H9 (cell line): ENCODE measurements at regions not wholly inside any gene's neighbourhood (a gene's known extent, or its start where the extent isn't known, plus 50 kb on each side); places are given as distances from the start of the nearest gene placed in this dataset.

Experiments
- DNase-seq: peaks from one replicate; pipeline ENCODE4 v3.0.0-alpha.2; 2017
- H2AFZ ChIP-seq: one replicate; pipeline ENCODE4 v1.6.1; 2013; ENCODE audit warnings: mild to moderate bottlenecking, low read length, control low read depth, moderate library complexity
- H2AK5ac ChIP-seq: 2 replicates; pipeline ENCODE4 v1.6.1; 2013; ENCODE audit warnings: low read length, control low read depth, mixed read lengths; ENCODE audit not compliant: insufficient read length
- H2BK120ac ChIP-seq: one replicate; pipeline ENCODE4 v1.6.1; 2013; ENCODE audit warnings: low read depth, mild to moderate bottlenecking, low read length, control low read depth, inconsistent platforms; ENCODE audit not compliant: poor library complexity, severe bottlenecking
- H2BK12ac ChIP-seq: 2 replicates; pipeline ENCODE4 v1.6.1; 2013; ENCODE audit warnings: low read length, control low read depth, mixed read lengths, low read depth; ENCODE audit not compliant: insufficient read length
- H2BK15ac ChIP-seq: 2 replicates; pipeline ENCODE4 v1.6.1; 2013; ENCODE audit warnings: low read depth, low read length, control low read depth
- H2BK20ac ChIP-seq: one replicate; pipeline ENCODE4 v1.6.1; 2013; ENCODE audit warnings: low read depth, mild to moderate bottlenecking, low read length, control low read depth, inconsistent platforms; ENCODE audit not compliant: poor library complexity, severe bottlenecking
- H2BK5ac ChIP-seq: 2 replicates; pipeline ENCODE4 v1.6.1; 2013; ENCODE audit warnings: low read length, control low read depth, mixed read lengths; ENCODE audit not compliant: insufficient read length
- H3K14ac ChIP-seq: 2 replicates; pipeline ENCODE4 v1.6.1; 2013; ENCODE audit warnings: low read length, control low read depth; ENCODE audit not compliant: insufficient read depth
- H3K18ac ChIP-seq: 2 replicates; pipeline ENCODE4 v1.6.1; 2013; ENCODE audit warnings: low read depth, mild to moderate bottlenecking, mixed read lengths, low read length, control low read depth; ENCODE audit not compliant: insufficient read length
- H3K23ac ChIP-seq: 2 replicates; pipeline ENCODE4 v1.6.1; 2013; ENCODE audit warnings: low read length, control low read depth, mixed read lengths, low read depth; ENCODE audit not compliant: insufficient read length
- H3K23me2 ChIP-seq: 2 replicates; pipeline ENCODE4 v1.6.1; 2013; ENCODE audit warnings: low read depth, mild to moderate bottlenecking, mixed read lengths, low read length, control low read depth; ENCODE audit not compliant: insufficient read length, poor library complexity, severe bottlenecking
- H3K27ac ChIP-seq: 2 replicates; pipeline ENCODE4 v1.5.1; 2013; ENCODE audit warnings: low read length, control low read depth, mixed read lengths, low read depth; ENCODE audit not compliant: insufficient read length
- H3K27me3 ChIP-seq: 2 replicates; pipeline ENCODE4 v1.6.1; 2013; ENCODE audit warnings: low read length, control low read depth, inconsistent platforms; ENCODE audit not compliant: insufficient read depth
- H3K4ac ChIP-seq: 2 replicates; pipeline ENCODE4 v1.6.1; 2013; ENCODE audit warnings: low read depth, mild to moderate bottlenecking, control low read depth, inconsistent platforms, low read length, moderate library complexity
- H3K4me1 ChIP-seq: 2 replicates; pipeline ENCODE4 v1.6.1; 2013; ENCODE audit warnings: low read length, control low read depth, inconsistent platforms; ENCODE audit not compliant: insufficient read depth
- H3K4me2 ChIP-seq: 2 replicates; pipeline ENCODE4 v1.6.1; 2013; ENCODE audit warnings: low read length, control low read depth, mixed read lengths; ENCODE audit not compliant: insufficient read length, insufficient read depth
- H3K56ac ChIP-seq: 2 replicates; pipeline ENCODE4 v1.6.1; 2013; ENCODE audit warnings: low read depth, mild to moderate bottlenecking, mixed read lengths, low read length, control low read depth; ENCODE audit not compliant: insufficient read length
- H3K79me1 ChIP-seq: 2 replicates; pipeline ENCODE4 v1.6.1; 2013; ENCODE audit warnings: low read depth, mild to moderate bottlenecking, moderate library complexity, low read length, control low read depth, inconsistent platforms; ENCODE audit not compliant: insufficient read depth, poor library complexity, severe bottlenecking
- H3K79me2 ChIP-seq: 2 replicates; pipeline ENCODE4 v1.6.1; 2013; ENCODE audit warnings: low read length, control low read depth, inconsistent platforms; ENCODE audit not compliant: insufficient read depth
- H3K9ac ChIP-seq: 2 replicates; pipeline ENCODE4 v1.6.1; 2013; ENCODE audit warnings: low read length, control low read depth, mixed read lengths; ENCODE audit not compliant: insufficient read length; ENCODE audit errors: extremely low read depth
- H3K9me3 ChIP-seq: one replicate; pipeline ENCODE4 v1.6.1; 2013; ENCODE audit warnings: low read depth, low read length, inconsistent platforms; ENCODE audit not compliant: control insufficient read depth
- H3T11ph ChIP-seq: one replicate; pipeline ENCODE4 v1.6.1; 2013; ENCODE audit warnings: mild to moderate bottlenecking, low read length, control low read depth, inconsistent platforms
- H4K20me1 ChIP-seq: one replicate; pipeline ENCODE4 v1.6.1; 2013; ENCODE audit not compliant: control insufficient read depth, insufficient read length, insufficient read depth
- H4K5ac ChIP-seq: 2 replicates; pipeline ENCODE4 v1.6.1; 2013; ENCODE audit warnings: low read depth, mild to moderate bottlenecking, mixed read lengths, low read length, control low read depth; ENCODE audit not compliant: insufficient read length
- H4K8ac ChIP-seq: replicated peaks from 2 replicates; pipeline ENCODE4 v1.6.1; 2013; ENCODE audit warnings: low read length, control low read depth, mixed read lengths, low read depth; ENCODE audit not compliant: insufficient read length
- H4K91ac ChIP-seq: 2 replicates; pipeline ENCODE4 v1.6.1; 2013; ENCODE audit warnings: low read depth, mild to moderate bottlenecking, moderate library complexity, mixed read lengths, low read length, control low read depth; ENCODE audit not compliant: insufficient read length
- H3K27ac Mint-ChIP-seq, 3 experiments: 2 replicates in 2 of 3; 3 replicates in 1 of 3; pipeline ENCODE4 v1.8.0; 2020 to 2021; ENCODE audit warnings: mixed read lengths in 3 of 3, mild to moderate bottlenecking in 1 of 3, moderate library complexity in 1 of 3
- H3K27me3 Mint-ChIP-seq: 2 replicates; pipeline ENCODE4 v1.8.0; 2021; ENCODE audit warnings: low read depth, mild to moderate bottlenecking, moderate library complexity, mixed read lengths
- H3K36me3 Mint-ChIP-seq, 3 experiments: 2 replicates in 2 of 3; 3 replicates in 1 of 3; pipeline ENCODE4 v1.8.0; 2020 to 2021; ENCODE audit warnings: low read depth in 3 of 3, mixed read lengths in 3 of 3; ENCODE audit not compliant: insufficient read depth in 1 of 3
- H3K4me1 Mint-ChIP-seq, 2 experiments: 2 replicates each; pipeline ENCODE4 v1.8.0; 2020; ENCODE audit warnings: mixed read lengths in 2 of 2
- H3K4me3 Mint-ChIP-seq, 2 experiments: 2 replicates in 1 of 2; 3 replicates in 1 of 2; pipeline ENCODE4 v1.8.0; 2020 to 2021; ENCODE audit warnings: mild to moderate bottlenecking in 2 of 2, mixed read lengths in 2 of 2, moderate library complexity in 1 of 2
- H3K9me3 Mint-ChIP-seq, 2 experiments: 2 replicates in 1 of 2; 3 replicates in 1 of 2; pipeline ENCODE4 v1.8.0; 2020; ENCODE audit warnings: mild to moderate bottlenecking in 2 of 2, mixed read lengths in 2 of 2, moderate library complexity in 1 of 2
- CTCF ChIP-seq: fragments of 200-600 bp; sonication (generic); conservative IDR thresholded peaks from 3 replicates; pipeline ENCODE4 v1.8.0; 2021; ENCODE audit warnings: antibody characterized with exemption, mild to moderate bottlenecking
- WGBS: extraction: QIAGEN DNeasy Blood & Tissue Kit; methylation state at CpG from one replicate; pipeline ENCODE4 v1.1.7; 2013; ENCODE audit warnings: missing lambda C conversion rate, low lambda C conversion rate, mixed read lengths; ENCODE audit not compliant: insufficient read length; ENCODE audit errors: extremely low coverage; 5-methylcytosine and 5-hydroxymethylcytosine counted together

DNA sequence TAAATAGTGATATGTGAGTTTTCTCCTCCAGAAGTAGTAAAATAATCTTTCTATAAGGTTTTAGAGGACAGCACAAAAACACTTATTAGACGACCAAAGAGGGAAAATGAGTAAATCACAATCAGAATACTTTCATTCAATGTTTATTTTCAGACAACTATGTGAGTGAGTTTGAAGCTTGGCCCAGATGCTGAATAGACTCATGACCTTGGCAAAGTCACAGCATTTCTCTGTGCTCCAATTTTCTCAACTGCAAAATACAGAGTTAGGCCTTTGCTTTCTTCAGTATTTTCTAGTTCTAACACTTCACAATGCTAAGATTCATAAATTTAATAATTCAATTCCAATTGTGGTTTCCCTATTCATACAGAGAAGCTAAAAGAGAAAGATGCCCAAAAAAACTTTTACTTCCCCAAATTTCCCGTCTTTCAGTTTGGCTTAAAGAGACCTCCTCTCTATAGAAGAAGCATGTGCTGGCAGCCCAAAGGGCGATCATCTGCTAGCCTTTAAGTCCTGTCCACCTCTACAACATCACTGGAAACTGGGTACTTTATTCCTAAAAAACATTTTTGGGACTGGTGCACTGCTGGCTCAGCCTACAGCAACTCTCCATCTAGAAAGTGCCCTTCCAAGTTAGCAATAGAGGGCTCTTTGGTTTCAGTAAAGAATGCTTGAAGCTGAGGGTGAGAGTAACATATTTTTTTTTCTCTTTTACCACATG is 116.8 kb upstream of the GORAB start:
- no peaks in the 10 kb centered on the region for H3K27me3 Mint-ChIP-seq

More for the DNA sequence above, 116.8 kb upstream of the GORAB start:
- H4K91ac ChIP-seq, result no peak overlapping the region
- no peak overlapping the region for H3K56ac ChIP-seq
- no peak for TF ChIP-seq CTCF
- H2BK120ac ChIP-seq, result no peak overlapping the region
- H3K18ac ChIP-seq, result no peak overlapping the region
- H4K5ac ChIP-seq, result no peak overlapping the region
- Mint-ChIP-seq H3K4me3 (no peak overlapping the region), H3K36me3 (peaks cover 0 to 10% (median 5%) of the 10 kb centered on the region in 3 experiments; a peak in 5 of 7 replicates), H3K27ac (no peak overlapping the region), H3K4me1 (no peaks in the 10 kb centered on the region), H3K9me3 (peaks cover 10 to 11% of the 10 kb centered on the region in 2 experiments; a peak in 4 of 5 replicates)
- H3K79me2 ChIP-seq, result no peaks in the 10 kb centered on the region
- H3K14ac ChIP-seq, result no peak overlapping the region
- no peaks in the 10 kb centered on the region for H4K20me1 ChIP-seq
- H3K23ac ChIP-seq, result no peak overlapping the region
- H2AFZ ChIP-seq, result no peak overlapping the region
- no peaks in the 10 kb centered on the region for H3K79me1 ChIP-seq
- H3K27ac ChIP-seq, result no peak overlapping the region
- H3K9me3 ChIP-seq, result no peaks in the 10 kb centered on the region
- no peak overlapping the region for H2BK15ac ChIP-seq
- no peak overlapping the region for H4K8ac ChIP-seq
- H3K4me1 ChIP-seq, result no peaks in the 10 kb centered on the region
- H3T11ph ChIP-seq, result no peak overlapping the region
- H3K23me2 ChIP-seq, result no peaks in the 10 kb centered on the region
- H3K4ac ChIP-seq, result no peak overlapping the region
- H3K27me3 ChIP-seq, result no peaks in the 10 kb centered on the region
- no CpG with 5 or more reads among the region's 3 CpGs for WGBS
- H2BK12ac ChIP-seq, result no peak overlapping the region
- no peak for DNase-seq
- H2BK5ac ChIP-seq, result no peak overlapping the region
- H2AK5ac ChIP-seq, result no peak overlapping the region
- H3K9ac ChIP-seq, result no peak overlapping the region
- no peak overlapping the region for H3K4me2 ChIP-seq
- H2BK20ac ChIP-seq, result no peak overlapping the region
